ENCODE measurements at regions not wholly inside any gene's neighbourhood (a gene's known extent, or its start where the extent isn't known, plus 50 kb on each side); places are given as distances from the start of the nearest gene placed in this dataset.
"Not testable (repeated sequence)": the region's sequence is repeated elsewhere in the genome, so short reads cannot be mapped to it uniquely, and the experiment has no call there.

GRCh38 chr4:59704616-59705015 is 1495.5 kb upstream of the ADGRL3 start:
- no peaks in the 10 kb centered on the region for H3K27me3 Mint-ChIP-seq
- DNase-seq: no peak
- ChIA-PET POLR2A (no interaction called here), CTCF (no interaction called here)
- no peak overlapping the region for H3K4me3 Mint-ChIP-seq
- H3K4me1 Mint-ChIP-seq: no peaks in the 10 kb centered on the region
- no peak overlapping the region for H3K27ac Mint-ChIP-seq
- no peaks in the 10 kb centered on the region for H3K9me3 Mint-ChIP-seq
- H3K36me3 Mint-ChIP-seq (ENCODE audit: low read depth): no peaks in the 10 kb centered on the region

GRCh38 chr4:59712470-59712869 is 1487.7 kb upstream of the ADGRL3 start:
- DNase-seq: no peak
- no peaks in the 10 kb centered on the region for H3K27me3 Mint-ChIP-seq
- no peaks in the 10 kb centered on the region for H3K36me3 Mint-ChIP-seq (ENCODE audit: low read depth)
- CTCF ChIA-PET: no interaction called here
- peaks cover 2% of the 10 kb centered on the region for H3K9me3 Mint-ChIP-seq
- no peak overlapping the region for H3K27ac Mint-ChIP-seq
- POLR2A ChIA-PET: no interaction called here
- no peak overlapping the region for H3K4me3 Mint-ChIP-seq
- H3K4me1 Mint-ChIP-seq: no peaks in the 10 kb centered on the region

- H3K36me3 Mint-ChIP-seq (ENCODE audit: low read depth); POLR2A ChIA-PET; H3K27me3 Mint-ChIP-seq; H3K9me3 Mint-ChIP-seq; H3K4me1 Mint-ChIP-seq; H3K4me3 Mint-ChIP-seq; DNase-seq; H3K27ac Mint-ChIP-seq; CTCF ChIA-PET: not testable (repeated sequence)
These were observed 1475.8 kb upstream of the ADGRL3 start for GRCh38 chr4:59724286-59724685.

- no peak for DNase-seq
- H3K4me1 Mint-ChIP-seq: no peaks in the 10 kb centered on the region
- H3K9me3 Mint-ChIP-seq: peaks cover 6% of the 10 kb centered on the region
- no peaks in the 10 kb centered on the region for H3K36me3 Mint-ChIP-seq (ENCODE audit: low read depth)
- ChIA-PET CTCF (no interaction called here), POLR2A (no interaction called here)
- H3K27me3 Mint-ChIP-seq: no peaks in the 10 kb centered on the region
- no peak overlapping the region for H3K4me3 Mint-ChIP-seq
- no peak overlapping the region for H3K27ac Mint-ChIP-seq
These were observed 1472.4 kb upstream of the ADGRL3 start for GRCh38 chr4:59727745-59728144.

GRCh38 chr4:59728496-59728895 is 1471.6 kb upstream of the ADGRL3 start:
- H3K9me3 Mint-ChIP-seq: peaks cover 6% of the 10 kb centered on the region
- H3K27ac Mint-ChIP-seq: no peak overlapping the region
- H3K4me3 Mint-ChIP-seq: no peak overlapping the region
- H3K4me1 Mint-ChIP-seq: no peaks in the 10 kb centered on the region
- ChIA-PET POLR2A (no interaction called here), CTCF (no interaction called here)
- H3K27me3 Mint-ChIP-seq: no peaks in the 10 kb centered on the region
- H3K36me3 Mint-ChIP-seq (ENCODE audit: low read depth): no peaks in the 10 kb centered on the region
- no peak for DNase-seq

- peaks cover 6% of the 10 kb centered on the region for H3K9me3 Mint-ChIP-seq
- H3K4me1 Mint-ChIP-seq: no peaks in the 10 kb centered on the region
- DNase-seq: no peak
- no peaks in the 10 kb centered on the region for H3K27me3 Mint-ChIP-seq
- CTCF ChIA-PET: no interaction called here
- POLR2A ChIA-PET: no interaction called here
- no peaks in the 10 kb centered on the region for H3K36me3 Mint-ChIP-seq (ENCODE audit: low read depth)
- no peak overlapping the region for H3K27ac Mint-ChIP-seq
- no peak overlapping the region for H3K4me3 Mint-ChIP-seq
These were observed 1470.8 kb upstream of the ADGRL3 start for GRCh38 chr4:59729321-59729720.

- ChIA-PET POLR2A (no interaction called here), CTCF (no interaction called here)
- Mint-ChIP-seq H3K36me3 (ENCODE audit: low read depth) (no peaks in the 10 kb centered on the region), H3K4me1 (no peaks in the 10 kb centered on the region), H3K27ac (no peak overlapping the region), H3K27me3 (no peaks in the 10 kb centered on the region), H3K9me3 (peaks cover 2% of the 10 kb centered on the region), H3K4me3 (no peak overlapping the region)
- no peak for DNase-seq
These were observed 1451.7 kb upstream of the ADGRL3 start for GRCh38 chr4:59748433-59748832.

- H3K4me3 Mint-ChIP-seq: no peak overlapping the region
- no peaks in the 10 kb centered on the region for H3K36me3 Mint-ChIP-seq (ENCODE audit: low read depth)
- peaks cover 8% of the 10 kb centered on the region for H3K9me3 Mint-ChIP-seq
- POLR2A ChIA-PET: no interaction called here
- no peaks in the 10 kb centered on the region for H3K4me1 Mint-ChIP-seq
- CTCF ChIA-PET: no interaction called here
- no peak overlapping the region for H3K27ac Mint-ChIP-seq
- no peak for DNase-seq
- H3K27me3 Mint-ChIP-seq: no peaks in the 10 kb centered on the region
These were observed 1440.9 kb upstream of the ADGRL3 start for GRCh38 chr4:59759082-59759825.

- no peak overlapping the region for H3K4me3 Mint-ChIP-seq
- H3K9me3 Mint-ChIP-seq: peaks cover 12% of the 10 kb centered on the region
- POLR2A ChIA-PET: no interaction called here
- DNase-seq: no peak
- no peaks in the 10 kb centered on the region for H3K36me3 Mint-ChIP-seq (ENCODE audit: low read depth)
- no peaks in the 10 kb centered on the region for H3K27me3 Mint-ChIP-seq
- CTCF ChIA-PET: no interaction called here
- H3K4me1 Mint-ChIP-seq: no peaks in the 10 kb centered on the region
- no peak overlapping the region for H3K27ac Mint-ChIP-seq
These were observed 1437.8 kb upstream of the ADGRL3 start for GRCh38 chr4:59762344-59762743.

GRCh38 chr4:59770601-59771264 is 1429.4 kb upstream of the ADGRL3 start:
- ChIA-PET CTCF (no interaction called here), POLR2A (no interaction called here)
- Mint-ChIP-seq H3K27me3 (no peaks in the 10 kb centered on the region), H3K27ac (no peak overlapping the region), H3K4me3 (no peak overlapping the region), H3K9me3 (peaks cover 5% of the 10 kb centered on the region), H3K36me3 (ENCODE audit: low read depth) (no peaks in the 10 kb centered on the region), H3K4me1 (no peaks in the 10 kb centered on the region)
- DNase-seq: no peak

GRCh38 chr4:59772641-59773139 is 1427.4 kb upstream of the ADGRL3 start:
- Mint-ChIP-seq H3K4me3 (no peak overlapping the region), H3K4me1 (no peaks in the 10 kb centered on the region)
- POLR2A ChIA-PET: no interaction called here

GRCh38 chr4:59780271-59780670 is 1419.9 kb upstream of the ADGRL3 start:
- H3K27me3 Mint-ChIP-seq; H3K4me1 Mint-ChIP-seq; CTCF ChIA-PET; H3K4me3 Mint-ChIP-seq; H3K36me3 Mint-ChIP-seq (ENCODE audit: low read depth); H3K27ac Mint-ChIP-seq; POLR2A ChIA-PET; DNase-seq: not testable (repeated sequence)
- H3K9me3 Mint-ChIP-seq: peaks cover 18% of the 10 kb centered on the region

More at GRCh38 chr4:59772641-59773139, 1427.4 kb upstream of the ADGRL3 start:
- no peaks in the 10 kb centered on the region for H3K36me3 Mint-ChIP-seq (ENCODE audit: low read depth)
- CTCF ChIA-PET: no interaction called here
- no peak overlapping the region for H3K27ac Mint-ChIP-seq
- H3K9me3 Mint-ChIP-seq: peaks cover 5% of the 10 kb centered on the region
- DNase-seq: no peak
- no peaks in the 10 kb centered on the region for H3K27me3 Mint-ChIP-seq

- Mint-ChIP-seq H3K27me3 (no peaks in the 10 kb centered on the region), H3K27ac (no peak overlapping the region), H3K4me3 (no peak overlapping the region), H3K4me1 (no peaks in the 10 kb centered on the region), H3K9me3 (peaks cover 13% of the 10 kb centered on the region), H3K36me3 (ENCODE audit: low read depth) (no peaks in the 10 kb centered on the region)
- DNase-seq: no peak
- ChIA-PET POLR2A (no interaction called here), CTCF (no interaction called here)
These were observed 1395.0 kb upstream of the ADGRL3 start for GRCh38 chr4:59805176-59805575.

GRCh38 chr4:59814402-59815010 is 1385.6 kb upstream of the ADGRL3 start:
- H3K4me1 Mint-ChIP-seq: no peaks in the 10 kb centered on the region
- no peak overlapping the region for H3K4me3 Mint-ChIP-seq
- no peaks in the 10 kb centered on the region for H3K9me3 Mint-ChIP-seq
- H3K27me3 Mint-ChIP-seq: no peaks in the 10 kb centered on the region
- no peak for DNase-seq
- ChIA-PET POLR2A (no interaction called here), CTCF (no interaction called here)
- no peaks in the 10 kb centered on the region for H3K36me3 Mint-ChIP-seq (ENCODE audit: low read depth)
- no peak overlapping the region for H3K27ac Mint-ChIP-seq
